Transverse colon (tissue), 4 donors: ENCODE measurements at regions not wholly inside any gene's neighbourhood (a gene's known extent, or its start where the extent isn't known, plus 50 kb on each side); places are given as distances from the start of the nearest gene placed in this dataset.

Source experiments
- DNase-seq: peaks from one replicate; pipeline ENCODE4 v3.0.0-alpha.2; 2019
- H3K27ac ChIP-seq, 4 donors: fragments of 200-600 bp; sonication (generic); 2 replicates each; pipeline ENCODE4 v1.5.1; 2016 to 2018; ENCODE audit warnings: inconsistent platforms in 4 of 4
- H3K27me3 ChIP-seq: fragments of 200-600 bp; sonication (generic); 2 replicates; pipeline ENCODE4 v1.5.1; 2017; ENCODE audit warnings: inconsistent platforms
- H3K36me3 ChIP-seq, 4 donors: fragments of 200-600 bp; sonication (generic); 2 replicates each; pipeline ENCODE4 v1.5.1; 2017 to 2019; ENCODE audit warnings: inconsistent platforms in 4 of 4
- H3K4me1 ChIP-seq, 4 donors: fragments of 200-600 bp; sonication (generic); 2 replicates each; pipeline ENCODE4 v1.5.1; 2017 to 2020; ENCODE audit warnings: inconsistent platforms in 4 of 4
- H3K4me3 ChIP-seq, 4 donors: fragments of 200-600 bp; sonication (generic); 1 replicate in 1 of 4; 2 replicates in 3 of 4; pipeline versions ENCODE4 v1.5.1 to v1.6.1; 2017 to 2019; ENCODE audit warnings: inconsistent platforms in 4 of 4
- H3K9me3 ChIP-seq, 2 donors: fragments of 200-600 bp; sonication (generic); 2 replicates each; pipeline ENCODE4 v1.5.1; 2017 to 2019; ENCODE audit warnings: inconsistent platforms in 2 of 2
- CTCF ChIP-seq, 5 experiments: fragments of 200-600 bp in 3 of 5; fragments of 450-650 bp in 2 of 5; sonication (generic) in 3 of 5; IDR thresholded peaks; 1 replicate in 2 of 5; 2 replicates in 3 of 5; pipeline ENCODE4 v1.5.1; 2016 to 2017; ENCODE audit warnings: antibody characterized with exemption in 5 of 5, inconsistent platforms in 3 of 5, mild to moderate bottlenecking in 2 of 5, moderate library complexity in 1 of 5
- EP300 ChIP-seq: sonication (generic); formaldehyde crosslinking; IDR thresholded peaks from one replicate; pipeline ENCODE4 v1.6.1; 2017; ENCODE audit warnings: antibody characterized with exemption, low read depth
- POLR2A ChIP-seq: fragments of 450-650 bp; IDR thresholded peaks from one replicate; pipeline ENCODE4 v1.6.1; 2016; ENCODE audit warnings: antibody characterized with exemption, mild to moderate bottlenecking, moderate library complexity
- POLR2AphosphoS5 ChIP-seq, 3 donors: sonication (generic); formaldehyde crosslinking; IDR thresholded peaks; one replicate each; pipeline ENCODE4 v1.6.1; 2016; ENCODE audit warnings: antibody characterized with exemption in 3 of 3
- whole genome bisulfite sequencing, 2 donors: methylation state at CpG; one replicate each; pipeline ENCODE4 v1.1.5; 2018; ENCODE audit warnings: low coverage in 1 of 2; 5-methylcytosine and 5-hydroxymethylcytosine counted together
- in situ Hi-C, 4 donors: fragments of 200-750 bp; cut with MboI; loops; one replicate each; pipeline versions ENCODE4 v1.15.0 to v1.15.1; 2017; ENCODE audit warnings: low sequenced_read_pairs in 3 of 4, low pct_ligation_motif_present in 1 of 4, low pct_unique_long_range_greater_than_20kb in 1 of 4
- intact Hi-C: fragments of 100-400 bp; cut with DNase I; formaldehyde crosslinking; loops from one replicate; pipeline ENCODE4 v1.15.1; 2023; ENCODE audit warnings: low total_unique reads

- H3K36me3 ChIP-seq: no peaks in the 10 kb centered on the region
- TF ChIP-seq CTCF (IDR thresholded peaks at IDR 0.05) (no peak), POLR2AphosphoS5 (IDR thresholded peaks at IDR 0.05) (peak in 1 of 3 donors; percentile 26), POLR2A (no peak), EP300 (no peak)
- peak; percentile 66 for DNase-seq
- 10 to 16% methylated on average over 2 to 4 of the region's 4 CpGs for WGBS, 2 donors
- no peaks in the 10 kb centered on the region for H3K9me3 ChIP-seq
- no peak overlapping the region for H3K4me3 ChIP-seq
- H3K27me3 ChIP-seq: no peaks in the 10 kb centered on the region
- in situ Hi-C loops: no loop called here
- H3K27ac ChIP-seq: peak overlapping the region; percentile 46 to 62 (median 56)
- intact Hi-C loops: no loop called here
- peaks cover 5 to 43% (median 21%) of the 10 kb centered on the region in 4 donors for H3K4me1 ChIP-seq
These were observed 88.8 kb upstream of the HES1 start for GRCh38 chr3:194046995-194047645.

GRCh38 chr3:194049394-194049793, 86.6 kb upstream of the HES1 start:
- no peak for DNase-seq
- H3K4me1 ChIP-seq: peaks cover 5 to 46% (median 21%) of the 10 kb centered on the region in 4 donors
- no peak overlapping the region for H3K4me3 ChIP-seq
- intact Hi-C loops (no loop called here), in situ Hi-C loops (no loop called here)
- H3K27me3 ChIP-seq: no peaks in the 10 kb centered on the region
- 69 to 89% methylated on average over 1 of the region's 1 CpG for WGBS, 2 donors
- H3K36me3 ChIP-seq: no peaks in the 10 kb centered on the region
- H3K9me3 ChIP-seq: no peaks in the 10 kb centered on the region
- H3K27ac ChIP-seq: peak overlapping the region in 1 of 4 donors; percentile 0
- TF ChIP-seq CTCF (IDR thresholded peaks at IDR 0.05): no peak

- H3K4me1 ChIP-seq: peaks cover 5 to 46% (median 21%) of the 10 kb centered on the region in 4 donors
- no peak for DNase-seq
- intact Hi-C loops (no loop called here), in situ Hi-C loops (no loop called here)
- H3K36me3 ChIP-seq: no peaks in the 10 kb centered on the region
- WGBS, 2 donors: 91 to 94% methylated on average over 1 of the region's 1 CpG
- H3K9me3 ChIP-seq: no peaks in the 10 kb centered on the region
- no peak for TF ChIP-seq EP300
- TF ChIP-seq POLR2AphosphoS5 (IDR thresholded peaks at IDR 0.05): no peak
- no peak for TF ChIP-seq CTCF (IDR thresholded peaks at IDR 0.05)
- no peak for TF ChIP-seq POLR2A
- no peak overlapping the region for H3K4me3 ChIP-seq
- peak overlapping the region; percentile 10 to 69 (median 55) for H3K27ac ChIP-seq
- H3K27me3 ChIP-seq: no peaks in the 10 kb centered on the region
These were observed 85.1 kb upstream of the HES1 start for GRCh38 chr3:194050782-194051320.

- no peaks in the 10 kb centered on the region for H3K36me3 ChIP-seq
- no peaks in the 10 kb centered on the region for H3K9me3 ChIP-seq
- TF ChIP-seq EP300 (no peak), POLR2AphosphoS5 (IDR thresholded peaks at IDR 0.05) (peak in 1 of 3 donors; percentile 19)
- H3K4me3 ChIP-seq: no peak overlapping the region
- intact Hi-C loops: no loop called here
- peak; percentile 56 for DNase-seq
- WGBS, 2 donors: 40 to 53% methylated on average over 1 to 2 of the region's 2 CpGs
- H3K27me3 ChIP-seq: no peaks in the 10 kb centered on the region
- H3K4me1 ChIP-seq: peaks cover 5 to 42% (median 21%) of the 10 kb centered on the region in 4 donors
- H3K27ac ChIP-seq: peak overlapping the region; percentile 10 to 69 (median 55)
- in situ Hi-C loops: no loop called here
These were observed 84.4 kb upstream of the HES1 start for GRCh38 chr3:194051366-194052149.
